Osteoblast (primary cell): ENCODE measurements at regions not wholly inside any gene's neighbourhood (a gene's known extent, or its start where the extent isn't known, plus 50 kb on each side); places are given as distances from the start of the nearest gene placed in this dataset.

Experiments
- DNase-seq: peaks from one replicate; pipeline ENCODE4 v3.0.0; 2011; ENCODE audit warnings: low spot score, mixed read lengths; ENCODE audit not compliant: insufficient read length; ENCODE audit errors: missing footprints
- H2AFZ ChIP-seq: 2 replicates; pipeline ENCODE4 v1.6.0; 2011; ENCODE audit warnings: mild to moderate bottlenecking, low read length
- H3K27ac ChIP-seq: 2 replicates; pipeline ENCODE4 v1.5.1; 2011; ENCODE audit warnings: mild to moderate bottlenecking, low read depth, low read length, moderate library complexity
- H3K27me3 ChIP-seq: 2 replicates; pipeline ENCODE4 v1.6.0; 2012; ENCODE audit warnings: mild to moderate bottlenecking, control low read depth, inconsistent platforms, low read length, moderate library complexity; ENCODE audit not compliant: insufficient read depth
- H3K36me3 ChIP-seq: 2 replicates; pipeline ENCODE4 v1.5.1; 2011; ENCODE audit warnings: mild to moderate bottlenecking, low read length, control low read depth, moderate library complexity; ENCODE audit not compliant: insufficient read depth
- H3K4me1 ChIP-seq: 2 replicates; pipeline ENCODE4 v1.5.1; 2011; ENCODE audit warnings: mild to moderate bottlenecking, low read length, control low read depth, moderate library complexity; ENCODE audit not compliant: insufficient read depth
- H3K4me2 ChIP-seq: 2 replicates; pipeline ENCODE4 v1.6.0; 2011; ENCODE audit warnings: mild to moderate bottlenecking, low read length; ENCODE audit not compliant: insufficient read depth
- H3K4me3 ChIP-seq: fragments of 200-600 bp; sonication (generic); 3 replicates; pipeline ENCODE4 v1.5.1; 2012; ENCODE audit warnings: mild to moderate bottlenecking, low read length, inconsistent platforms; ENCODE audit not compliant: insufficient read depth
- H3K79me2 ChIP-seq: 2 replicates; pipeline ENCODE4 v1.6.0; 2012; ENCODE audit warnings: mild to moderate bottlenecking, low read length, control low read depth, inconsistent platforms; ENCODE audit not compliant: insufficient read depth
- H3K9me3 ChIP-seq: 2 replicates; pipeline ENCODE4 v1.5.1; 2011; ENCODE audit warnings: low read depth, low read length, control low read depth
- H4K20me1 ChIP-seq: 2 replicates; pipeline ENCODE4 v1.6.0; 2012; ENCODE audit warnings: mild to moderate bottlenecking, low read length, control low read depth; ENCODE audit not compliant: insufficient read depth
- TF ChIP-seq, protein P1 (sequence below): IDR thresholded peaks from 2 replicates; pipeline ENCODE4 v1.5.1; 2011; ENCODE audit warnings: mild to moderate bottlenecking, low read depth, low read length, moderate library complexity; ENCODE audit errors: extremely low read depth

DNA sequence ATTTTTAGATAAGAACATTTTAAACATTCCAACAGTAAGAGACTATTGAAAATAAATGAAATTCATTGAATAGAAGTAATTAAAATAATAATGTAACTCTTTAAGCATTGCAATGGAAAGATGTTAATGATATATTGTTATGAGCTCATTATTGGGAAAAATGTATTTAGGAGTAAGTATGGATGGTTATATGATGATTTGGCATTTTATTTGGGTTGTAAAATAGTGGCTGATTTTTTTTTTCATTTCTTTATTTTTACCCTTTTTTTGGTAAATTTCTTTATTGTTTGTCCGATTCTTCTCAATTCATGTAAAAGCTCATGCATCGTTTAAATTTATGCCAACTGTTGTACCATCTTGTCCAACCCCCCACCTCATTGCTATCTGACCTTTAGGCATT is 539.9 kb downstream of the HS3ST4 start:
- Histone ChIP-seq H3K79me2 (no peaks in the 10 kb centered on the region), H4K20me1 (no peaks in the 10 kb centered on the region), H3K4me2 (no peak overlapping the region), H2AFZ (no peak overlapping the region), H3K27ac (no peak overlapping the region), H3K4me3 (no peak overlapping the region), H3K9me3 (peaks cover 2% of the 10 kb centered on the region), H3K36me3 (no peaks in the 10 kb centered on the region), H3K27me3 (no peaks in the 10 kb centered on the region), H3K4me1 (no peaks in the 10 kb centered on the region)
- no peak for DNase-seq
- TF ChIP-seq, protein P1, sequence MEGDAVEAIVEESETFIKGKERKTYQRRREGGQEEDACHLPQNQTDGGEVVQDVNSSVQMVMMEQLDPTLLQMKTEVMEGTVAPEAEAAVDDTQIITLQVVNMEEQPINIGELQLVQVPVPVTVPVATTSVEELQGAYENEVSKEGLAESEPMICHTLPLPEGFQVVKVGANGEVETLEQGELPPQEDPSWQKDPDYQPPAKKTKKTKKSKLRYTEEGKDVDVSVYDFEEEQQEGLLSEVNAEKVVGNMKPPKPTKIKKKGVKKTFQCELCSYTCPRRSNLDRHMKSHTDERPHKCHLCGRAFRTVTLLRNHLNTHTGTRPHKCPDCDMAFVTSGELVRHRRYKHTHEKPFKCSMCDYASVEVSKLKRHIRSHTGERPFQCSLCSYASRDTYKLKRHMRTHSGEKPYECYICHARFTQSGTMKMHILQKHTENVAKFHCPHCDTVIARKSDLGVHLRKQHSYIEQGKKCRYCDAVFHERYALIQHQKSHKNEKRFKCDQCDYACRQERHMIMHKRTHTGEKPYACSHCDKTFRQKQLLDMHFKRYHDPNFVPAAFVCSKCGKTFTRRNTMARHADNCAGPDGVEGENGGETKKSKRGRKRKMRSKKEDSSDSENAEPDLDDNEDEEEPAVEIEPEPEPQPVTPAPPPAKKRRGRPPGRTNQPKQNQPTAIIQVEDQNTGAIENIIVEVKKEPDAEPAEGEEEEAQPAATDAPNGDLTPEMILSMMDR: no peak

DNA sequence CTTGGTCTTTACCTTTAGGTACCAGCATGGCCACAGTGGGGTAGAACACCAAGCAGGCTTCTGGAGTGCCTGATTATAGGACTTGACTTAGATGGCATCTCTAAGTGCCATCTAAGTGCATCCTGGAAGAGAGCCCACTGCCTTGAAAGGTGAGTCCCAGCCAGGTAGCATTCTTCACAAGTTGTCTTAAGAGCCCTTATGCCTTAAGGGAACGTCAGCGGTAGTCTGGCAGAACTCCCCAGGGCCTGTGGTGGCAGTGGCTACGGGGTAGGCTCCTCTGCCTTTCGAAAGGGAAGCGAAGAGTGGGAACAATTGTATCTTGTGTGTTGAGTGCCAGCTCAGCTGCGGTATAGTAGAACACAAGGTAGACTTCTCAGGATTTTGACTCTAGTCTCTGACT is 549.0 kb downstream of the HS3ST4 start:
- Histone ChIP-seq H2AFZ (no peak overlapping the region), H3K27ac (no peak overlapping the region), H3K79me2 (no peaks in the 10 kb centered on the region), H3K36me3 (no peaks in the 10 kb centered on the region), H4K20me1 (no peaks in the 10 kb centered on the region), H3K9me3 (no peaks in the 10 kb centered on the region), H3K27me3 (no peaks in the 10 kb centered on the region), H3K4me3 (no peak overlapping the region), H3K4me2 (no peak overlapping the region), H3K4me1 (no peaks in the 10 kb centered on the region)
- no peak for DNase-seq
- TF ChIP-seq, protein P1: no peak

DNA sequence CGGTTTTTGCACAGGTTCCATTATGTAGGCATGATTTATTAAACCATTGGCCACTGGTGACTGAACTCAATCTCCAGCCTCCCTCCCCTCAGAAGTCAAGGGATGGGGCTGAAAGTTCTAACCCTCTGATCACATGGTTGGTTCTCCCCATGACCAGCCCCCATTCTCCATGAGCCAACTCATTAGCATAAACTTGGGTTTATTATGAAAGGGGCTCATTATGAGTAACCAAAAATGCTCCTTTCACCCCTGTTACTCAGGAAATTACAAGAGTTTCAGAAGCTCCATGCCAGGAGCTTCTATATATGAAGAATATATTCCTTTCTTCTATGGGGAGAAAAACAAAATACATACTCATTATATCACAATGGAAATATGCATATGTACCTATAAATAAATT is 555.3 kb downstream of the HS3ST4 start:
- Histone ChIP-seq H3K27me3 (no peaks in the 10 kb centered on the region), H3K79me2 (no peaks in the 10 kb centered on the region), H3K9me3 (no peaks in the 10 kb centered on the region), H3K36me3 (no peaks in the 10 kb centered on the region), H3K27ac (no peak overlapping the region), H4K20me1 (no peaks in the 10 kb centered on the region), H3K4me1 (no peaks in the 10 kb centered on the region), H3K4me2 (no peak overlapping the region), H2AFZ (no peak overlapping the region), H3K4me3 (no peak overlapping the region)
- no peak for DNase-seq
- TF ChIP-seq, protein P1: no peak

DNA sequence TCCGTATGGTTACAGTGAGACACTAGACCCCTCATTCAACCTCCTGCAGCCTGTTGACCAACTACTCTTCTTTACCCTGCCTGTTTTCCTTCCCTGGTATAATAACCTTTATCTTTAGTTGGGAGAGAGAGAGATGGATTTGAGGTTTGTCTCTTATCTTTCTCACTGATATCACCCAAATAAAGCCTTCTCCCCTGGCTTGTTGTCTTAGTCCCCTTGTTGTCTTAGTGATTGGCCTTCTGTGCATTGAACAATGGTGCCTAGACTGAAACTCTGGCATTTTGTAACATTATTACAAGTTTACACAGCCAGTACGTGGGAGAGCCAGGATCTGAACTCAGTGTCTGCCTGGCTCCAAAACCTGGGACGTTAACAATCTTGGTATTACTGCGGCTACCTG is 560.8 kb downstream of the HS3ST4 start:
- peaks cover 2% of the 10 kb centered on the region for H3K9me3 ChIP-seq
- no peak overlapping the region for H3K4me3 ChIP-seq

More for the DNA sequence above, 560.8 kb downstream of the HS3ST4 start:
- TF ChIP-seq, protein P1: no peak
- Histone ChIP-seq H3K27me3 (no peaks in the 10 kb centered on the region), H3K4me2 (no peak overlapping the region), H3K27ac (no peak overlapping the region), H2AFZ (no peak overlapping the region), H3K4me1 (no peaks in the 10 kb centered on the region), H4K20me1 (no peaks in the 10 kb centered on the region), H3K36me3 (no peaks in the 10 kb centered on the region), H3K79me2 (no peaks in the 10 kb centered on the region)
- no peak for DNase-seq
